Parathyroid adenoma (tissue), 2 donors: ENCODE measurements at regions not wholly inside any gene's neighbourhood (a gene's known extent, or its start where the extent isn't known, plus 50 kb on each side); places are given as distances from the start of the nearest gene placed in this dataset.

Experiments
- H2AFZ ChIP-seq: fragments of 300-600 bp; sonication (generic); one replicate; pipeline ENCODE4 v1.7.0; 2017; ENCODE audit warnings: antibody characterized with exemption, mild to moderate bottlenecking
- H3K27ac ChIP-seq: fragments of 300-600 bp; sonication (generic); one replicate; pipeline ENCODE4 v1.7.0; 2017
- H3K27me3 ChIP-seq: fragments of 300-600 bp; sonication (generic); one replicate; pipeline ENCODE4 v1.7.0; 2017; ENCODE audit warnings: low read length; ENCODE audit not compliant: control insufficient read depth, insufficient read depth
- H3K36me3 ChIP-seq: fragments of 300-600 bp; sonication (generic); one replicate; pipeline ENCODE4 v1.7.0; 2017; ENCODE audit warnings: low read length; ENCODE audit not compliant: control insufficient read depth, insufficient read depth
- H3K4me1 ChIP-seq: fragments of 300-600 bp; sonication (generic); one replicate; pipeline ENCODE4 v1.7.0; 2017; ENCODE audit warnings: control low read depth
- H3K4me2 ChIP-seq: fragments of 300-600 bp; sonication (generic); one replicate; pipeline ENCODE4 v1.7.0; 2017; ENCODE audit warnings: low read length
- H3K4me3 ChIP-seq: fragments of 300-600 bp; sonication (generic); one replicate; pipeline ENCODE4 v1.7.0; 2017; ENCODE audit warnings: low read depth, low read length
- H3K79me2 ChIP-seq: fragments of 300-600 bp; sonication (generic); one replicate; pipeline ENCODE4 v1.7.0; 2017; ENCODE audit warnings: control low read depth
- H3K9ac ChIP-seq: fragments of 300-600 bp; sonication (generic); one replicate; pipeline ENCODE4 v1.7.0; 2017; ENCODE audit warnings: mild to moderate bottlenecking
- H3K9me3 ChIP-seq: fragments of 300-600 bp; sonication (generic); one replicate; pipeline ENCODE4 v1.7.0; 2017; ENCODE audit warnings: low read length; ENCODE audit not compliant: control insufficient read depth
- TF ChIP-seq, protein P1 (sequence below): fragments of 300-600 bp; sonication (generic); IDR thresholded peaks from one replicate; pipeline ENCODE4 v1.7.0; 2017; ENCODE audit warnings: antibody characterized with exemption, mild to moderate bottlenecking
- donor health status: primary hyperparathyroidism.

DNA sequence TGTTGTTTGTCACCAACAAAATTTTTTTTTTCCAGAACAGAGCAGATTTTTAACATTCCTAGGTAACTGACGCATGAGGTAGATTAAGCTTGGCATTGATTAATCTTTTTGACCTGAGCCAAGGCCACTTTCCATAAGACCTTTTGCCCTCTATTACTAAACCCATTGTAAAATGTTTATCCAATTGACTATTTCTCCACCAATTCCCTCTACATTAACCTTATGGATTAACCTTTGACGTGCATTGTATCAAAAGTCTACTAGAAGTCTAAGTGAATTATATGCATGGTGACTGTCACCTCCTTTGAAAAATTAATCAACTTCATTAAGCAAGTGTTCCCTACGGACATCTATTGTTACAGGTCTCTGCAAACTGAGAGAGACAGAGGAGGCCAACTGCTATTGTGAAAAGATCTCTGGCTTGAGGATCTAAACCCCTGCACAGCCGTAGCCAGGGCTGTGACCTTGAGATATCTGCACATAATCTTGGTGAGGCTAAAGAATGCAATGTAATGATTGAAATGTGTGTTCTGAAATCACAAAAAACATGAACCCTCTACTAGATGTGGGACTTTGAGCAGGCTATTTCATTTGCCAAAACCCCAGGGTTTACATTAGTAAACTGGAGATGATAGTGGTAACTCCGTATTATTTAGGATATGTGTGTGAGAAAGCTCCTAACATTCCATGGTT lies 632.2 kb downstream of the TLR4 start:
- H3K4me1 ChIP-seq, result no peaks in the 10 kb centered on the region
- no peak overlapping the region for H3K27ac ChIP-seq
- no peak overlapping the region for H3K4me3 ChIP-seq
- H3K9ac ChIP-seq, result no peak overlapping the region
- no peaks in the 10 kb centered on the region for H3K27me3 ChIP-seq
- no peaks in the 10 kb centered on the region for H3K79me2 ChIP-seq
- no peaks in the 10 kb centered on the region for H3K9me3 ChIP-seq
- TF ChIP-seq, protein P1, sequence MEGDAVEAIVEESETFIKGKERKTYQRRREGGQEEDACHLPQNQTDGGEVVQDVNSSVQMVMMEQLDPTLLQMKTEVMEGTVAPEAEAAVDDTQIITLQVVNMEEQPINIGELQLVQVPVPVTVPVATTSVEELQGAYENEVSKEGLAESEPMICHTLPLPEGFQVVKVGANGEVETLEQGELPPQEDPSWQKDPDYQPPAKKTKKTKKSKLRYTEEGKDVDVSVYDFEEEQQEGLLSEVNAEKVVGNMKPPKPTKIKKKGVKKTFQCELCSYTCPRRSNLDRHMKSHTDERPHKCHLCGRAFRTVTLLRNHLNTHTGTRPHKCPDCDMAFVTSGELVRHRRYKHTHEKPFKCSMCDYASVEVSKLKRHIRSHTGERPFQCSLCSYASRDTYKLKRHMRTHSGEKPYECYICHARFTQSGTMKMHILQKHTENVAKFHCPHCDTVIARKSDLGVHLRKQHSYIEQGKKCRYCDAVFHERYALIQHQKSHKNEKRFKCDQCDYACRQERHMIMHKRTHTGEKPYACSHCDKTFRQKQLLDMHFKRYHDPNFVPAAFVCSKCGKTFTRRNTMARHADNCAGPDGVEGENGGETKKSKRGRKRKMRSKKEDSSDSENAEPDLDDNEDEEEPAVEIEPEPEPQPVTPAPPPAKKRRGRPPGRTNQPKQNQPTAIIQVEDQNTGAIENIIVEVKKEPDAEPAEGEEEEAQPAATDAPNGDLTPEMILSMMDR, result no peak
- no peaks in the 10 kb centered on the region for H3K36me3 ChIP-seq
- H2AFZ ChIP-seq, result no peak overlapping the region
- H3K4me2 ChIP-seq, result no peak overlapping the region

DNA sequence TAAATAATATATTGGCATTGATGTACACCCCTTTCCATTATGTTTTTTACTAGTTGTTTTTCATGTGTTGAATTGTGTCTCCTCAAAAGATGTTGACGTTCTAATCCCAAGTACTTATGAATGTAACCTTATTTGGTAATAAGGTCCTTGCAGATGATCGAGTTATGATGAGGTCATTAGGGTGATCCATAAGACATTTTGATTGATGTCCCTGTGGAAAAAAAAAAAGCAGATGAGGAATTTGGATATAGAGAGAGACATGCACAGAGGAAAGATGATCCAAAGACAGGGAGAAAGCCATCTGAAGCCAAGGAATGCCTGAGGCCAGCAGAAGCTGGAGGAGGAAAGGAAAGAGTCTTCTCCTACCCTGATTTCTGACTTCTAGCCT lies 632.7 kb downstream of the TLR4 start:
- Histone ChIP-seq H2AFZ (no peak overlapping the region), H3K36me3 (no peaks in the 10 kb centered on the region), H3K27me3 (no peaks in the 10 kb centered on the region), H3K9me3 (no peaks in the 10 kb centered on the region), H3K9ac (no peak overlapping the region), H3K79me2 (no peaks in the 10 kb centered on the region), H3K4me1 (no peaks in the 10 kb centered on the region), H3K4me3 (no peak overlapping the region), H3K27ac (no peak overlapping the region), H3K4me2 (no peak overlapping the region)
- TF ChIP-seq, protein P1, result no peak

DNA sequence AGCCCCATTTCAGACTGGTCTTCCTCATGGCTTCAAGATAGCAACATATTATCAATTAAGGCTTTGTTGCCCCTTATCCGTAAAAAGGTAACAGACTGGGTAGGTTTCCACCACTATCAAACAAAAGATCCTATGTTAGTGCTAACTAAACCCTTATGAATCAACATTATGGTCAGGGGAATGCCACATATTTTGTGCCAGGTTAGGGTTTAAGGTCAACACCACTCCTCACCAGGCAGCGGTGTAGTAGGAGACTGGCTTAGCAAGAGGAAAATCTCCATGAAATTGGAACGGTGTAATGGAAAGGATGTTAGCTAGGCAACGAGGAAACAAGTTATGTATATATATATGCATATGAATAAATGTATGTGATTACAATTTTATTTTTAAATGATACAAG lies 655.8 kb downstream of the TLR4 start:
- no peaks in the 10 kb centered on the region for H3K9me3 ChIP-seq
- H3K9ac ChIP-seq, result no peak overlapping the region
- no peaks in the 10 kb centered on the region for H3K27me3 ChIP-seq
- no peak overlapping the region for H3K4me2 ChIP-seq
- no peaks in the 10 kb centered on the region for H3K36me3 ChIP-seq
- H3K4me3 ChIP-seq, result no peak overlapping the region
- H2AFZ ChIP-seq, result no peak overlapping the region
- no peak overlapping the region for H3K27ac ChIP-seq
- TF ChIP-seq, protein P1, result no peak
- no peaks in the 10 kb centered on the region for H3K79me2 ChIP-seq
- H3K4me1 ChIP-seq, result no peaks in the 10 kb centered on the region

DNA sequence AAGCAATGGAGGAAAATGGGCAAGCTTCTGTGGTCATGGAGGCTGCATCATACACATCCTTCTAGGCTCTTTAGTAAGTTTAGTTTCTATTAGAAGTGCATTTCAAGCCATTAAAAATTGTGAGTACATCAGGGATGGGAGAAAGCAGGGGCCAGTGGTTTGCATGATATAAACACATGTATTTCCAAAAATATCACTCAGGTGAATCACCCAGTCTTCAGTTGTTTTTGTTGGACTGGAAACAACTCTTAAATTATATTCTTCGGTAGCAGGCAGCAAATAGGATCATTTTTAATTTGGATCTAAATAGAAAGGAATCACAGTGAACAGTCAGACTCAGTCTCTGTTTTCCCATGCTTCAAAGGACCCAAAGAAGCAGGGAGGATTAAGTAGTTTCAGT lies 657.9 kb downstream of the TLR4 start:
- H3K27me3 ChIP-seq, result no peaks in the 10 kb centered on the region
- no peak overlapping the region for H3K27ac ChIP-seq
- H3K4me2 ChIP-seq, result no peak overlapping the region
- no peaks in the 10 kb centered on the region for H3K4me1 ChIP-seq
- no peak overlapping the region for H2AFZ ChIP-seq
- H3K4me3 ChIP-seq, result no peak overlapping the region
- H3K36me3 ChIP-seq, result no peaks in the 10 kb centered on the region
- no peak overlapping the region for H3K9ac ChIP-seq
- H3K9me3 ChIP-seq, result no peaks in the 10 kb centered on the region
- TF ChIP-seq, protein P1, result no peak
- H3K79me2 ChIP-seq, result no peaks in the 10 kb centered on the region

DNA sequence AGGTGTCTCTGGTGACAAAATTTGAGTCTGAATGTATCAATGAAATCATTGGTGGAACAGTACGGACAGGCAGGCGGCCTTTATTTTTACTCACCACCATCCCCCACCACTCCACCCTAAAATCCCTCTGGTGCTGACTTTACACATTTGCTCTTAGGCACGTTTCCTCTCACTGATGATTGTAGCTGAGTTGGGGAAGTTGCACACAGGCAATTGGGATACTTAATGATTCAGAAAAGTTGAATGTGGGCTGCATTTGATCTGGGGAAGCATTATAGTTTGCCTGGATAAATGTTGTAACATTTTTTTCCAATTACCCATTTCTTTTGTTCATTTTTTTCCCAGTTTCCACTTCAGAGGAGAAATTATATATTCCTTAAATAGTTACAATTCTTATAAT lies 658.4 kb downstream of the TLR4 start:
- no peaks in the 10 kb centered on the region for H3K27me3 ChIP-seq
- H3K9me3 ChIP-seq, result no peaks in the 10 kb centered on the region
- no peak overlapping the region for H3K9ac ChIP-seq
- H3K27ac ChIP-seq, result no peak overlapping the region
- no peak overlapping the region for H2AFZ ChIP-seq
- H3K4me2 ChIP-seq, result no peak overlapping the region
- H3K4me3 ChIP-seq, result no peak overlapping the region
- no peaks in the 10 kb centered on the region for H3K36me3 ChIP-seq
- no peaks in the 10 kb centered on the region for H3K4me1 ChIP-seq
- TF ChIP-seq, protein P1, result no peak
- no peaks in the 10 kb centered on the region for H3K79me2 ChIP-seq
